D341Med (cell line): ENCODE measurements at regions not wholly inside any gene's neighbourhood (a gene's known extent, or its start where the extent isn't known, plus 50 kb on each side); places are given as distances from the start of the nearest gene placed in this dataset.
"Not testable (repeated sequence)": the region's sequence is repeated elsewhere in the genome, so short reads cannot be mapped to it uniquely, and the experiment has no call there.

Experiments used
- DNase-seq: peaks from one replicate; pipeline ENCODE4 v3.0.0; 2012; ENCODE audit warnings: low spot score

- DNase-seq: no peak
Observed at GRCh38 chr9:3659647-3660046, 133.8 kb upstream of the RFX3 start.

- DNase-seq: no peak
Observed at GRCh38 chr9:3658964-3659363, 133.2 kb upstream of the RFX3 start.

GRCh38 chr9:3656224-3656623 lies 130.4 kb upstream of the RFX3 start:
- DNase-seq: no peak

- no peak for DNase-seq
Observed at GRCh38 chr9:3650994-3651622, 125.3 kb upstream of the RFX3 start.

- no peak for DNase-seq
Observed at GRCh38 chr9:3648722-3649246, 123.0 kb upstream of the RFX3 start.

- DNase-seq: no peak
Observed at GRCh38 chr9:3648266-3648665, 122.5 kb upstream of the RFX3 start.

DNA sequence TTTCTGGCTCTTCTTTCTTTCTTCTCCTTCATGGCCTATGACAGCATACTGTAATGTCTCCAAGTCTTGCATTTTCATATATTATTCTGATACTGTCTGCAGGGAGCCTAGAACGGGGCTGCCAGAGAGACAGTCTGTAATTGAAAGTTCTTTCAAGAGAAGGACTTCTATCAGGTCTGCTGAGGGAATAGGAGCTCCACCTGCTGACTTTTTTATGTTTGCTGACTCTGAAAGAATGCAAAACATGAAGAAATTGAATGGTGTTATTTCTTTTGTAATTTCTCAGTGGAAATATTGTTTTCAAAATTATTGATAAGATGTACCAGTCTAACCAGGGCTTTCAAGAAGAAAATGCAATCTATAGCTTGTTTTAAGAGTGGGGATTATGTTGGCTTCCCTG lies 121.9 kb upstream of the RFX3 start:
- DNase-seq: no peak

- no peak for DNase-seq
Observed at GRCh38 chr9:3646226-3646625, 120.4 kb upstream of the RFX3 start.

DNA sequence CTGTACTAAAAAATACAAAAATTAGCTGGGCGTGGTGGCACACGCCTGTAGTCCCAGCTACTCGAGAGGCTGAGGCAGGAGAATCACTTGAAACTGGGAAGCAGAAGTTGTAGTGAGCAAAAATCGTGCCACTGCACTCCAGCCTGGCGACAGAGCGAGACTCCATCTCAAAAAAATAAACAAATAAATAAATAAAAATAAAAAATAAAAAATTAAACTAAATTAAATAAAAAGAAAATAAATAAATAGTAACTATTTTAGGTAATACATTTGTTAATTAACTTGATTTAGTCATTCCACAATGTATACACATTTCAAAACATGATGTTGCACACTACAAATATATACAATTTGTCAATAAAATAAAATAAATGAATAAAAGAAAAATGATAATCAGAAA lies 116.3 kb upstream of the RFX3 start:
- not testable (repeated sequence) for DNase-seq

DNA sequence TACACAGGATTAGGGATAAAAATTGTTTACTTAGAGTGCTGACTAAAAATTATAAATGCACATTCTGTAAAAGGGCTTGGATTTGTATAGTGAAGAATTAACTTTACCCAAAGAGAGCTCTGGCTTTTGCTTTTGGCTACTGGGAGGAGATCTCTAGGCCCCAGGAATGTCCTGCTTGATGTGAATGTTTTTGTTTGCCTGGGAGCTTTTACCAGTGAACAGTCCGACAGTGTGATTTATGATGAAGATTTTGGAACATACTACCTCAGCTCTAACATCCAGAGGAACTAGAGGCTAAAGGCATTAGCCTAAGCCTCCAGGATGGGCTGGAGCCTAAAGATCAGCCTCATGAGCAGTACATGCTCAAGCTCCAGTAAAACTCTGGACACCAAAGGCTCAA lies 103.7 kb upstream of the RFX3 start:
- no peak for DNase-seq

DNA sequence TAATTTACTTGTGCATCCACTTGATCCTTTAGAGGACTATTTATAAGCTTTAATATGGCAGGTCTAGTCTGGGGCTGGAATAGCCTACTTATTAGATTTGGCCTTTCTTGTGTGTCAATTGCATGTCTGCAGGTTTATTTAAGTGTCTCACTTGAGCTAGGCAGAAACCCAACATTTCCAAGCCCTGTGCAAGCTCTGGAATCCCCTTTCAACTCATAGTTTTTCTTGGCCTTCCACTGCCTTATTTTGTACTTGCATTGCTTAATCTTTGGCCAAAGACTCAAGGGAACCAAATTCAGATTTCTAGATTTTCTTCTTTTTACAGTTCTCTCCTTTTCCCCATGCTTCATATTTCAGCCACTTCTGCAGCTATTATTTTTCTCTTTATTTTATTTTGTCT lies 102.4 kb upstream of the RFX3 start:
- DNase-seq: no peak

- DNase-seq: no peak
Observed at GRCh38 chr9:3608011-3608410, 82.2 kb upstream of the RFX3 start.

GRCh38 chr9:3600672-3601071 lies 74.9 kb upstream of the RFX3 start:
- no peak for DNase-seq

DNA sequence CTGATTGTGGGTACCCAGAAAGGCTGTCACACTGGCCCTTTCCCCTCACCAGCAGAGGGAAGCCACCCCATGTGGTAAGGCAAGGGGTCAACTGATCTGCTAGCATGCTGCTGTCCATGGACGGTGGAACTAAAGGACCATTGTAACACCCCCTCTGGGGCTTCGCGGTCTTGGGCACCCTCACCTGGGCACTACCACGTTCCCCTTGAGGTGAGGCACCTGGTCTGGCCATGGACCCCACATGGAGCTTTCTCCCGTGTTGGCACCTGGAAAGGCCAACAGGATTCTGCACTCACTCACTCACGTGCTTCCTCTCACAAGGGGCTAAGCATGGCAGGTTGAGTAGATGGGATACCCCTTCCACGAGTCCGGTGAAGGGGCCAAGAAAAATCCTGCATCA lies 72.0 kb upstream of the RFX3 start:
- no peak for DNase-seq

DNA sequence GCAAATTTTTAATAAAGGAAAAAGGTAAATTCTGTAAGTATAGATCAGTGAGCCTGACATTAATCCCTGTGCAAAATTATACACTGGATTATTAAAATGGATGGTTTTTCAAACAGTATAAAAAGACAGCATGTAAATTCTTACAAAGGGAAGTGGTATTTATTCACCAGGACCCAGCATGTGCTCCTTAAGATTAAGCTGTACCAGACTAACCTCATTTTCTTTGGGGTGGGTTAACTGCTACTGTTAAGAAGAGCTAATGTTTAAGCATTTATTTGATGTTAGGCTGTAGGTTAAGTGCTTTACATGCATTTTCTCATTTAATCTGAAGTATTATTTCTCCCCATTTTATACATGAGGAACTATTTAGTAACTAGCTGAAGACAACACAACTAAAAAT lies 60.3 kb upstream of the RFX3 start:
- DNase-seq: no peak

DNA sequence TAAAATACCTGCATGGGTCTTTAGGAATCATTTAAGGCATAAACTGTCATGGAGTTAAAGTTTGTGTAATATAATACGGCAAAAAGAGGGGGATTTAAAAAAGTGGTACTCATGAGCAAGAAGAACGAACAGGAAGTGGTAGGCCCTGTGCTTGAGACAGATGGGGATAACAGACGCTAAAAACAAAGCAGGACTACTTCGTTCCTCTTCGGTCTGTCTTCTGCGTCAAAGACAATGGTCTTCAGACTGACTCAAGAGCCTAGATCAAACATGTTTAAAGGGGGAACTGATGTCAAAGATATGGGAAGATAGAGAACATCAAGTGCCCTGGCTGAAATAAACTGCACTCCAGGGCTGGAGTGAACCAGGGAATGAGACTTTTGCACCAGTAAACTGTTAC lies 59.8 kb upstream of the RFX3 start:
- DNase-seq: no peak

GRCh38 chr9:3578786-3579185 lies 53.0 kb upstream of the RFX3 start:
- DNase-seq: no peak

GRCh38 chr9:3576328-3576727 lies 50.5 kb upstream of the RFX3 start:
- DNase-seq: no peak

GRCh38 chr9:3575821-3576220 lies 50.0 kb upstream of the RFX3 start:
- DNase-seq: no peak
